Thymus (tissue), 11 donors: ENCODE measurements at regions not wholly inside any gene's neighbourhood (a gene's known extent, or its start where the extent isn't known, plus 50 kb on each side); places are given as distances from the start of the nearest gene placed in this dataset.

Experiments used
- DNase-seq, 9 donors: peaks; one replicate each; pipeline ENCODE4 v3.0.0-alpha.2; 2013; ENCODE audit warnings: low spot score in 9 of 9, low read depth in 6 of 9, missing footprints in 1 of 9
- H3K27ac ChIP-seq, 2 donors: one replicate each; pipeline ENCODE4 v1.5.1; 2013; ENCODE audit warnings: control low read depth in 1 of 2, low read depth in 1 of 2, low read length in 1 of 2, mild to moderate bottlenecking in 1 of 2, moderate library complexity in 1 of 2
- H3K27me3 ChIP-seq, 2 donors: one replicate each; pipeline ENCODE4 v1.5.1; 2013; ENCODE audit warnings: low read length in 1 of 2; ENCODE audit not compliant: control insufficient read depth in 2 of 2, insufficient read depth in 1 of 2
- H3K36me3 ChIP-seq, 2 donors: one replicate each; pipeline ENCODE4 v1.5.1; 2013; ENCODE audit warnings: low read length in 1 of 2, mild to moderate bottlenecking in 1 of 2, moderate library complexity in 1 of 2; ENCODE audit not compliant: control insufficient read depth in 2 of 2, insufficient read depth in 2 of 2
- H3K4me1 ChIP-seq, 2 donors: one replicate each; pipeline ENCODE4 v1.5.1; 2013; ENCODE audit warnings: low read length in 2 of 2; ENCODE audit not compliant: control insufficient read depth in 2 of 2, insufficient read depth in 2 of 2
- H3K4me3 ChIP-seq, 2 donors: one replicate each; pipeline ENCODE4 v1.5.1; 2013; ENCODE audit warnings: low read length in 2 of 2, control low read depth in 1 of 2, mild to moderate bottlenecking in 1 of 2
- H3K9me3 ChIP-seq, 2 donors: one replicate each; pipeline ENCODE4 v1.5.1; 2013; ENCODE audit warnings: low read length in 1 of 2, mild to moderate bottlenecking in 1 of 2; ENCODE audit not compliant: control insufficient read depth in 2 of 2, insufficient read depth in 1 of 2
- WGBS: extraction: QIAGEN DNeasy Blood & Tissue Kit; methylation state at CpG from one replicate; pipeline ENCODE4 v1.1.7; 2013; 5-methylcytosine and 5-hydroxymethylcytosine counted together
- donor health status: healthy.

DNA sequence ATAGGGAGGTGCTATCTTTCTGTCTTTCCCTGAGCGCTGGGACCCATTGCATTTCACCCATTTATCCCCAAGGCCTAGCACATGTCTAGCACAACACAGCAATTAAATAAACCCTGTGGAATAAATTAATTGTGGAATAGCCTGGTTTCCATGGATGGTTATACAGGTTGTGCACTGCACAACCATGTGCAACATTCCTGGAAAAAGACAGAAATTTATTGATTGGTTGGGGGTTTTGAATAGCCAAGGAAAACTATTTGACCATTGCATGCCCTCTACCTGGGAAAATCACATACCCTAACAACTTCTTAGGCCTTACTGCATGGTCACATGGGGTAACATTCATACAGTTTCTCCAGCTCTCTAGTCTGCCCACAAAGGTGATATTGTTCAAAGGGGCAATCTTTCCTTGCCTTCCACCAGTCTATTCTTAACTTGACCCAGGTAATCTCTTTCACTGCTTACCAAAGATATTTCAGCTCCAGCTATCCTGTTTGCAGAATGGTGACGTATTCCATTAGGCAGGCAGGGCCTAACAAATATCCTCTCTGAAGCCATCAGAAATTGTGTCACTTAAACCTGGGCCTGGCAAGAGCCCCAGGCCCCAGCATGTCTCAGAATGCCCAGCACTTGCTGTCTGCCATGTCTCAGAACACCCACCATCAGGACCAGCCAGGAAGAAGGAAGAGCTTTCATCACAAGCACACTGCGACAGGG is 157.9 kb upstream of the RAB4A start:
- 98% methylated on average over 3 of the region's 3 CpGs for WGBS
- H3K4me1 ChIP-seq = peaks cover 3 to 50% of the 10 kb centered on the region in 2 donors
- H3K36me3 ChIP-seq = no peaks in the 10 kb centered on the region
- H3K27ac ChIP-seq = no peak overlapping the region
- no peak overlapping the region for H3K4me3 ChIP-seq
- no peaks in the 10 kb centered on the region for H3K9me3 ChIP-seq
- H3K27me3 ChIP-seq = no peaks in the 10 kb centered on the region
- no peak for DNase-seq

DNA sequence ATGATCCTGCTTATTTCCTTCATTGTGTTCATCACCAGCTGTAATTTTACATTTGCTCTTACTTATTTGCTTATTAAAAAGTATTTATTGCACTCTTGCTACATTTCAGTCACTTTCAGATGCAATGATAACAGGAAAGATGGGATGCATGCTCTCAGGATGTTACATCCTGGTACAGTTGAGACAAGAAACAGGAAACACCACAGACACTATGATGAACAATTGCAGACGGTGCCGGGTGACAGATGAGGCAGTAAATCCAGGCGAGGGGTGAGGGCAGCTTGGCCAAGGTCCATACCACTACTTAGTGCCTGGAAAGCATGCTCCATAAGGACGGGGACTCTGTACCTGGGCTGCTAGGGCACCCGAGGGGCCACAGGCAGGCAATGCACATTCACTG is 156.6 kb upstream of the RAB4A start:
- H3K4me1 ChIP-seq = peaks cover 3 to 44% of the 10 kb centered on the region in 2 donors
- H3K9me3 ChIP-seq = peaks cover 0 to 7% of the 10 kb centered on the region in 2 donors
- no peak overlapping the region for H3K4me3 ChIP-seq
- H3K27ac ChIP-seq = no peak overlapping the region
- DNase-seq = peak in 1 of 9 donors; percentile 55
- WGBS = 55% methylated on average over 5 of the region's 5 CpGs
- H3K36me3 ChIP-seq = no peaks in the 10 kb centered on the region
- no peaks in the 10 kb centered on the region for H3K27me3 ChIP-seq

GRCh38 chr1:229114850-229115365 is 156.0 kb upstream of the RAB4A start:
- no peaks in the 10 kb centered on the region for H3K27me3 ChIP-seq
- no peak overlapping the region for H3K4me3 ChIP-seq
- no peaks in the 10 kb centered on the region for H3K36me3 ChIP-seq
- no peak overlapping the region for H3K27ac ChIP-seq
- H3K9me3 ChIP-seq = peaks cover 0 to 12% of the 10 kb centered on the region in 2 donors
- peaks cover 3 to 40% of the 10 kb centered on the region in 2 donors for H3K4me1 ChIP-seq
- no peak for DNase-seq
- 93% methylated on average over 4 of the region's 4 CpGs for WGBS

GRCh38 chr1:229116114-229116513 is 154.8 kb upstream of the RAB4A start:
- Histone ChIP-seq H3K27ac (no peak overlapping the region), H3K9me3 (peaks cover 0 to 16% of the 10 kb centered on the region in 2 donors), H3K36me3 (no peaks in the 10 kb centered on the region), H3K27me3 (no peaks in the 10 kb centered on the region), H3K4me3 (no peak overlapping the region), H3K4me1 (peaks cover 3 to 41% of the 10 kb centered on the region in 2 donors)
- 97% methylated on average over 16 of the region's 16 CpGs for WGBS
- DNase-seq = no peak

- no peaks in the 10 kb centered on the region for H3K36me3 ChIP-seq
- no peaks in the 10 kb centered on the region for H3K27me3 ChIP-seq
- peaks cover 0 to 16% of the 10 kb centered on the region in 2 donors for H3K9me3 ChIP-seq
- WGBS = 75% methylated on average over 14 of the region's 14 CpGs
- H3K4me1 ChIP-seq = peaks cover 3 to 37% of the 10 kb centered on the region in 2 donors
- H3K4me3 ChIP-seq = no peak overlapping the region
- DNase-seq = no peak
- no peak overlapping the region for H3K27ac ChIP-seq
These were observed 153.1 kb upstream of the RAB4A start for GRCh38 chr1:229117664-229118300.

GRCh38 chr1:229118477-229119061 is 152.3 kb upstream of the RAB4A start:
- 91% methylated on average over 3 of the region's 3 CpGs for WGBS
- Histone ChIP-seq H3K27ac (no peak overlapping the region), H3K27me3 (no peaks in the 10 kb centered on the region)

GRCh38 chr1:229119161-229119560 is 151.8 kb upstream of the RAB4A start:
- DNase-seq = no peak

More at GRCh38 chr1:229118477-229119061, 152.3 kb upstream of the RAB4A start:
- Histone ChIP-seq H3K9me3 (peaks cover 0 to 16% of the 10 kb centered on the region in 2 donors), H3K36me3 (no peaks in the 10 kb centered on the region), H3K4me3 (no peak overlapping the region), H3K4me1 (peaks cover 3 to 38% of the 10 kb centered on the region in 2 donors)
- DNase-seq = no peak

GRCh38 chr1:229119876-229120275 is 151.0 kb upstream of the RAB4A start:
- Histone ChIP-seq H3K4me3 (no peak overlapping the region), H3K27ac (no peak overlapping the region), H3K9me3 (peaks cover 0 to 16% of the 10 kb centered on the region in 2 donors), H3K27me3 (no peaks in the 10 kb centered on the region), H3K4me1 (peaks cover 3 to 34% of the 10 kb centered on the region in 2 donors), H3K36me3 (no peaks in the 10 kb centered on the region)
- no peak for DNase-seq
- 93% methylated on average over 8 of the region's 8 CpGs for WGBS

More at GRCh38 chr1:229119161-229119560, 151.8 kb upstream of the RAB4A start:
- no peak overlapping the region for H3K4me3 ChIP-seq
- H3K27ac ChIP-seq = no peak overlapping the region
- 99% methylated on average over 6 of the region's 6 CpGs for WGBS
- H3K36me3 ChIP-seq = no peaks in the 10 kb centered on the region
- H3K27me3 ChIP-seq = no peaks in the 10 kb centered on the region
- peaks cover 0 to 16% of the 10 kb centered on the region in 2 donors for H3K9me3 ChIP-seq
- peaks cover 3 to 38% of the 10 kb centered on the region in 2 donors for H3K4me1 ChIP-seq
